ENCODE measurements at regions not wholly inside any gene's neighbourhood (a gene's known extent, or its start where the extent isn't known, plus 50 kb on each side); places are given as distances from the start of the nearest gene placed in this dataset.

DNA sequence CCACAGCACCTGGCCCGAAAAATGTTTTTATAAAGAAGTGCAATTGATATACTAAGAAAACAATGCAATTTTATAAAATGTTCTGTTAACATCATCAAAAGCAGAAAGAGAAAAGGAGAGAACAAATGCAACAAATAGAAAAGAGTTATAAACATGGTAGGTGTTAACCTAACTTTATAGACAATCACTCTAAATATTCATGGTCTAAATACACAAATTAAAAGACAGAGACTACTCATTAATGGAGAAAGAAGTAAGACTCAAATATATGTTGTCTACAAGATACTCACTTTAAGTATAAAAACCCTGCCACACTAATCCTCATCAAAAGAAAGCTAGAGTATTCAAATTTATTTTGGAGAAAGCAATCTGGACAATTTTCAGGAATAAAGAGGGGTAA lies 425.3 kb upstream of the ANKRD30A start:
- Histone ChIP-seq H2AFZ (ENCODE audit: low read depth, low read length, poor library complexity, severe bottlenecking) (no peak overlapping the region), H3K4me1 (ENCODE audit: control insufficient read depth in 1 of 2, insufficient read depth in 2 of 2, low read length in 2 of 2) (no peaks in the 10 kb centered on the region), H3K79me2 (ENCODE audit: insufficient read depth, low read length) (no peaks in the 10 kb centered on the region), H3K36me3 (ENCODE audit: control insufficient read depth in 1 of 2, insufficient read depth in 2 of 2, low read length in 2 of 2) (no peaks in the 10 kb centered on the region), H3K9me3 (ENCODE audit: control insufficient read depth in 1 of 2, insufficient read depth in 1 of 2, low read depth in 1 of 2, low read length in 2 of 2) (peaks cover 4 to 7% of the 10 kb centered on the region in 2 experiments; a peak in 2 of 4 replicates), H3K4me3 (replicated peaks in 1 of 2; ENCODE audit: low read depth in 1 of 2, low read length in 2 of 2) (no peak overlapping the region), H3K27ac (ENCODE audit: low read depth, low read length) (no peak overlapping the region), H3K9ac (ENCODE audit: low read length) (no peak overlapping the region), H3K4me2 (ENCODE audit: low read length) (no peak overlapping the region), H4K20me1 (ENCODE audit: insufficient read depth) (no peaks in the 10 kb centered on the region), H3K27me3 (ENCODE audit: insufficient read depth, low read length) (no peaks in the 10 kb centered on the region), H3K9me2 (ENCODE audit: insufficient read depth) (no peaks in the 10 kb centered on the region)
- no peak for DNase-seq (ENCODE audit: low read depth, low spot score)
- CTCF ChIA-PET, result no interaction called here
- ATAC-seq, result no peak
- TF ChIP-seq FOSL1 (IDR thresholded peaks at IDR 0.05; ENCODE audit: low read depth) (no peak), SIN3A (IDR thresholded peaks at IDR 0.05; ENCODE audit: low read depth) (no peak), POLR2AphosphoS5 (IDR thresholded peaks at IDR 0.05; ENCODE audit: low read depth, low read length) (no peak), TCF7L2 (IDR thresholded peaks at IDR 0.05; ENCODE audit: borderline replicate concordance, extremely low read depth, insufficient read depth, insufficient read length) (no peak), EGR1 (IDR thresholded peaks at IDR 0.05; ENCODE audit: low read depth) (no peak), CBX3 (IDR thresholded peaks at IDR 0.05; ENCODE audit: low read depth) (no peak), SRF (IDR thresholded peaks at IDR 0.05; ENCODE audit: low read depth) (no peak), EZH2 (IDR thresholded peaks at IDR 0.05) (no peak)
- TF ChIP-seq, protein P1, sequence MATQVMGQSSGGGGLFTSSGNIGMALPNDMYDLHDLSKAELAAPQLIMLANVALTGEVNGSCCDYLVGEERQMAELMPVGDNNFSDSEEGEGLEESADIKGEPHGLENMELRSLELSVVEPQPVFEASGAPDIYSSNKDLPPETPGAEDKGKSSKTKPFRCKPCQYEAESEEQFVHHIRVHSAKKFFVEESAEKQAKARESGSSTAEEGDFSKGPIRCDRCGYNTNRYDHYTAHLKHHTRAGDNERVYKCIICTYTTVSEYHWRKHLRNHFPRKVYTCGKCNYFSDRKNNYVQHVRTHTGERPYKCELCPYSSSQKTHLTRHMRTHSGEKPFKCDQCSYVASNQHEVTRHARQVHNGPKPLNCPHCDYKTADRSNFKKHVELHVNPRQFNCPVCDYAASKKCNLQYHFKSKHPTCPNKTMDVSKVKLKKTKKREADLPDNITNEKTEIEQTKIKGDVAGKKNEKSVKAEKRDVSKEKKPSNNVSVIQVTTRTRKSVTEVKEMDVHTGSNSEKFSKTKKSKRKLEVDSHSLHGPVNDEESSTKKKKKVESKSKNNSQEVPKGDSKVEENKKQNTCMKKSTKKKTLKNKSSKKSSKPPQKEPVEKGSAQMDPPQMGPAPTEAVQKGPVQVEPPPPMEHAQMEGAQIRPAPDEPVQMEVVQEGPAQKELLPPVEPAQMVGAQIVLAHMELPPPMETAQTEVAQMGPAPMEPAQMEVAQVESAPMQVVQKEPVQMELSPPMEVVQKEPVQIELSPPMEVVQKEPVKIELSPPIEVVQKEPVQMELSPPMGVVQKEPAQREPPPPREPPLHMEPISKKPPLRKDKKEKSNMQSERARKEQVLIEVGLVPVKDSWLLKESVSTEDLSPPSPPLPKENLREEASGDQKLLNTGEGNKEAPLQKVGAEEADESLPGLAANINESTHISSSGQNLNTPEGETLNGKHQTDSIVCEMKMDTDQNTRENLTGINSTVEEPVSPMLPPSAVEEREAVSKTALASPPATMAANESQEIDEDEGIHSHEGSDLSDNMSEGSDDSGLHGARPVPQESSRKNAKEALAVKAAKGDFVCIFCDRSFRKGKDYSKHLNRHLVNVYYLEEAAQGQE (IDR thresholded peaks at IDR 0.05; ENCODE audit: low read depth), result no peak
- TF ChIP-seq, protein P2, sequence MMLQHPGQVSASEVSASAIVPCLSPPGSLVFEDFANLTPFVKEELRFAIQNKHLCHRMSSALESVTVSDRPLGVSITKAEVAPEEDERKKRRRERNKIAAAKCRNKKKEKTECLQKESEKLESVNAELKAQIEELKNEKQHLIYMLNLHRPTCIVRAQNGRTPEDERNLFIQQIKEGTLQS (IDR thresholded peaks at IDR 0.05), result no peak
- TF ChIP-seq, protein P3, sequence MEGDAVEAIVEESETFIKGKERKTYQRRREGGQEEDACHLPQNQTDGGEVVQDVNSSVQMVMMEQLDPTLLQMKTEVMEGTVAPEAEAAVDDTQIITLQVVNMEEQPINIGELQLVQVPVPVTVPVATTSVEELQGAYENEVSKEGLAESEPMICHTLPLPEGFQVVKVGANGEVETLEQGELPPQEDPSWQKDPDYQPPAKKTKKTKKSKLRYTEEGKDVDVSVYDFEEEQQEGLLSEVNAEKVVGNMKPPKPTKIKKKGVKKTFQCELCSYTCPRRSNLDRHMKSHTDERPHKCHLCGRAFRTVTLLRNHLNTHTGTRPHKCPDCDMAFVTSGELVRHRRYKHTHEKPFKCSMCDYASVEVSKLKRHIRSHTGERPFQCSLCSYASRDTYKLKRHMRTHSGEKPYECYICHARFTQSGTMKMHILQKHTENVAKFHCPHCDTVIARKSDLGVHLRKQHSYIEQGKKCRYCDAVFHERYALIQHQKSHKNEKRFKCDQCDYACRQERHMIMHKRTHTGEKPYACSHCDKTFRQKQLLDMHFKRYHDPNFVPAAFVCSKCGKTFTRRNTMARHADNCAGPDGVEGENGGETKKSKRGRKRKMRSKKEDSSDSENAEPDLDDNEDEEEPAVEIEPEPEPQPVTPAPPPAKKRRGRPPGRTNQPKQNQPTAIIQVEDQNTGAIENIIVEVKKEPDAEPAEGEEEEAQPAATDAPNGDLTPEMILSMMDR (IDR thresholded peaks at IDR 0.05 in 2 of 3, conservative IDR thresholded peaks at IDR 0.05 in 1 of 3; ENCODE audit: borderline replicate concordance in 1 of 3, insufficient read depth in 1 of 3, low read depth in 2 of 3, low read length in 2 of 3), result no peak
- TF ChIP-seq, protein P4, sequence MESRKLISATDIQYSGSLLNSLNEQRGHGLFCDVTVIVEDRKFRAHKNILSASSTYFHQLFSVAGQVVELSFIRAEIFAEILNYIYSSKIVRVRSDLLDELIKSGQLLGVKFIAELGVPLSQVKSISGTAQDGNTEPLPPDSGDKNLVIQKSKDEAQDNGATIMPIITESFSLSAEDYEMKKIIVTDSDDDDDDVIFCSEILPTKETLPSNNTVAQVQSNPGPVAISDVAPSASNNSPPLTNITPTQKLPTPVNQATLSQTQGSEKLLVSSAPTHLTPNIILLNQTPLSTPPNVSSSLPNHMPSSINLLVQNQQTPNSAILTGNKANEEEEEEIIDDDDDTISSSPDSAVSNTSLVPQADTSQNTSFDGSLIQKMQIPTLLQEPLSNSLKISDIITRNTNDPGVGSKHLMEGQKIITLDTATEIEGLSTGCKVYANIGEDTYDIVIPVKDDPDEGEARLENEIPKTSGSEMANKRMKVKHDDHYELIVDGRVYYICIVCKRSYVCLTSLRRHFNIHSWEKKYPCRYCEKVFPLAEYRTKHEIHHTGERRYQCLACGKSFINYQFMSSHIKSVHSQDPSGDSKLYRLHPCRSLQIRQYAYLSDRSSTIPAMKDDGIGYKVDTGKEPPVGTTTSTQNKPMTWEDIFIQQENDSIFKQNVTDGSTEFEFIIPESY (IDR thresholded peaks at IDR 0.05; ENCODE audit: extremely low read depth, insufficient replicate concordance, low read length), result no peak
- RAD21 ChIA-PET (ENCODE audit: low non-redundant PET in 1 of 2, low total read pairs in 2 of 2, uncharacterized antibody in 2 of 2, unreplicated experiment in 2 of 2), result no interaction called here
- no TSS peak for BruUV-seq (replicated peaks)
- POLR2A ChIA-PET, result no interaction called here
- intact Hi-C loops (cut with micrococcal nuclease), result no loop called here
